Endothelial cell of umbilical vein (primary cell): ENCODE measurements at regions not wholly inside any gene's neighbourhood (a gene's known extent, or its start where the extent isn't known, plus 50 kb on each side); places are given as distances from the start of the nearest gene placed in this dataset.

Source experiments
- BruUV-seq: library from RNA; stranded (reverse); fragments of 400-500 nt; replicated peaks from 2 replicates; lab custom pipeline; 2021; lab: Mats Ljungman, UMichigan
- CTCF ChIA-PET: fragments of 300-600, 350-600 bp; sonication (Branson Sonifier 250); formaldehyde crosslinking; loops from one replicate; lab custom pipeline; 2021; ENCODE audit warnings: antibody characterized with exemption, inconsistent platforms; lab: Charles Lee
- POLR2A ChIA-PET: fragments of 300-600, 350-600 bp; sonication (Branson Sonifier 250); formaldehyde crosslinking; loops from one replicate; lab custom pipeline; 2021; ENCODE audit warnings: antibody characterized with exemption, inconsistent platforms; lab: Charles Lee
- DNase-seq: peaks from one replicate; pipeline ENCODE4 v3.0.0-alpha.2; 2011; ENCODE audit warnings: low read depth, low spot score
- FAIRE-seq: peaks from 2 replicates; lab custom pipeline; 2011; peaks lifted over from hg19 to GRCh38; lab: Jason Lieb, UNC
- H2AFZ ChIP-seq: 2 replicates; pipeline ENCODE4 v1.6.0; 2012; ENCODE audit warnings: low read depth, low read length, control low read depth, inconsistent platforms
- H3K27ac ChIP-seq: 2 replicates; pipeline ENCODE4 v1.5.1; 2011; ENCODE audit warnings: low read depth, mild to moderate bottlenecking, control low read depth, low read length, moderate library complexity; ENCODE audit not compliant: insufficient read depth
- H3K27me3 ChIP-seq, 2 experiments: 2 replicates each; pipeline versions ENCODE4 v1.6.0 to v1.6.1; 2011; ENCODE audit warnings: low read length in 2 of 2, mixed read lengths in 1 of 2; ENCODE audit not compliant: control insufficient read depth in 2 of 2, insufficient read depth in 2 of 2
- H3K36me3 ChIP-seq, 2 experiments: 2 replicates in 1 of 2; 3 replicates in 1 of 2; pipeline ENCODE4 v1.5.1; 2011; ENCODE audit warnings: low read length in 2 of 2, mild to moderate bottlenecking in 1 of 2, moderate library complexity in 1 of 2; ENCODE audit not compliant: control insufficient read depth in 2 of 2, insufficient read depth in 2 of 2; ENCODE audit errors: extremely low read depth in 1 of 2
- H3K4me1 ChIP-seq: 3 replicates; pipeline ENCODE4 v1.5.1; 2011; ENCODE audit warnings: mild to moderate bottlenecking, low read length; ENCODE audit not compliant: control insufficient read depth, insufficient read depth; ENCODE audit errors: extremely low read depth
- H3K4me2 ChIP-seq: 2 replicates; pipeline ENCODE4 v1.6.1; 2011; ENCODE audit warnings: low read length, control low read depth, mixed read lengths; ENCODE audit not compliant: insufficient read depth
- H3K4me3 ChIP-seq, 3 experiments: fragments of 200-600 bp in 1 of 3; sonication (generic), shearing (Covaris generic) in 1 of 3; replicated peaks in 1 of 3; 2 replicates each; pipeline ENCODE4 v1.5.1; 2011 to 2016; ENCODE audit warnings: control low read depth in 3 of 3, low read length in 3 of 3, mild to moderate bottlenecking in 2 of 3, inconsistent platforms in 1 of 3, low read depth in 1 of 3, moderate library complexity in 1 of 3; ENCODE audit not compliant: insufficient read depth in 1 of 3
- H3K79me2 ChIP-seq: 2 replicates; pipeline ENCODE4 v1.6.0; 2012; ENCODE audit warnings: low read length, inconsistent platforms; ENCODE audit not compliant: control insufficient read depth, insufficient read depth
- H3K9ac ChIP-seq: replicated peaks from 2 replicates; pipeline ENCODE3; 2011; ENCODE audit warnings: low read length, control low read depth; ENCODE audit not compliant: insufficient read depth; ENCODE audit errors: extremely low read depth
- H3K9me1 ChIP-seq: replicated peaks from 3 replicates; pipeline ENCODE4 v1.6.0; 2011; ENCODE audit warnings: mild to moderate bottlenecking, low read length; ENCODE audit not compliant: control insufficient read depth, insufficient read depth; ENCODE audit errors: extremely low read depth
- H3K9me3 ChIP-seq: replicated peaks from 2 replicates; pipeline ENCODE4 v1.5.1; 2012; ENCODE audit warnings: low read length, inconsistent platforms; ENCODE audit not compliant: control insufficient read depth, insufficient read depth
- H4K20me1 ChIP-seq: replicated peaks from 2 replicates; pipeline ENCODE3; 2011; ENCODE audit warnings: mild to moderate bottlenecking, low read length; ENCODE audit not compliant: control insufficient read depth, insufficient read depth; ENCODE audit errors: extremely low read depth
- EZH2 ChIP-seq: IDR thresholded peaks from 2 replicates; pipeline ENCODE4 v1.6.1; 2012; ENCODE audit warnings: borderline replicate concordance, low read depth, mild to moderate bottlenecking, moderate library complexity, low read length, inconsistent platforms; ENCODE audit not compliant: severe bottlenecking
- FOS ChIP-seq: IDR thresholded peaks from 2 replicates; pipeline ENCODE4 v1.6.1; 2011; ENCODE audit warnings: mild to moderate bottlenecking, low read length, moderate library complexity, borderline replicate concordance; ENCODE audit not compliant: insufficient read depth
- GATA2 ChIP-seq: IDR thresholded peaks from 2 replicates; pipeline ENCODE4 v1.7.0; 2011; ENCODE audit warnings: low read depth, mild to moderate bottlenecking, moderate library complexity, mixed read lengths, low read length; ENCODE audit not compliant: insufficient read length, insufficient read depth
- JUN ChIP-seq: IDR thresholded peaks from 2 replicates; pipeline ENCODE4 v1.6.1; 2011; ENCODE audit warnings: borderline replicate concordance, low read depth; ENCODE audit not compliant: insufficient read length, insufficient read depth
- MYC ChIP-seq: IDR thresholded peaks from one replicate; pipeline ENCODE4 v1.6.1; 2011; ENCODE audit warnings: mild to moderate bottlenecking, low read depth, low read length
- POLR2A ChIP-seq: IDR thresholded peaks from 2 replicates; pipeline ENCODE4 v1.6.1; 2012; ENCODE audit warnings: low read depth, mild to moderate bottlenecking, control low read depth, low read length
- POLR2AphosphoS5 ChIP-seq: IDR thresholded peaks from 2 replicates; pipeline ENCODE4 v1.6.1; 2012; ENCODE audit warnings: low read depth, mild to moderate bottlenecking, control low read depth, low read length, moderate library complexity; ENCODE audit not compliant: insufficient read depth
- dilution Hi-C: fragments of 300-500 bp; cut with MboI; formaldehyde crosslinking; loops from one replicate; pipeline ENCODE4 v1.15.0; 2019; ENCODE audit warnings: low sequenced_read_pairs; ENCODE audit not compliant: extremely low pct_ligation_motif_present
- intact Hi-C: fragments of 100-400 bp; cut with micrococcal nuclease; formaldehyde crosslinking; loops from one replicate; pipeline ENCODE4 v1.10.0; 2022
- TF ChIP-seq, protein P1 (sequence below): IDR thresholded peaks from 2 replicates; pipeline ENCODE4 v1.6.1; 2011; ENCODE audit not compliant: insufficient read depth, insufficient read length
- TF ChIP-seq, protein P2 (sequence below), 2 donors: IDR thresholded peaks; 1 replicate in 1 of 2; 2 replicates in 1 of 2; pipeline ENCODE4 v1.5.1; 2011; ENCODE audit warnings: low read length in 2 of 2, mild to moderate bottlenecking in 2 of 2, moderate library complexity in 2 of 2, control low read depth in 1 of 2, inconsistent platforms in 1 of 2, low read depth in 1 of 2; ENCODE audit not compliant: insufficient read depth in 1 of 2; ENCODE audit errors: extremely low read depth in 1 of 2

DNA sequence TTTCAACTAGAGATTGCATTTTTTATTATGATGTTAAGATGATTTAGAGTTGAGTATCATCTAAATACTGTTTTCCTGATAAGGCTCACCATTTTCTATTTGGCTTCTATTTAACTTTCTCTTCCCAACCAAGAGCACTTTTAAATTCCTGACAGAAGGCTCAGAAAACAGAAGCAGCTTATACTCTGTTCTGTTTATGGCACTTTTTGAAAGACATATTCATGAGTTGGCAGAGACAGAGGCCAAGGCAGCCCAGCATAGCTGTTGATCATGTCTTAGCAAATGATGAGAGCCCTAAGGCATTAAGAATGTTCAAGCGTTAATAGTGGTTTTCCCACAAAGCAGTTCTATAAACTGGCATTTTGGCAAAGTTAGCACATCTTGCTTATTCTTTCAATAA is 330.3 kb downstream of the TRAM1L1 start:
- CTCF ChIA-PET: no interaction called here

More for the DNA sequence above, 330.3 kb downstream of the TRAM1L1 start:
- no peak overlapping the region for H3K27ac ChIP-seq
- no peaks in the 10 kb centered on the region for H3K36me3 ChIP-seq
- FAIRE-seq: no peak
- BruUV-seq: no TSS peak
- no peak overlapping the region for H3K4me3 ChIP-seq
- intact Hi-C loops: no loop called here
- H3K4me2 ChIP-seq: no peak overlapping the region
- no peak overlapping the region for H2AFZ ChIP-seq
- H3K9me3 ChIP-seq: no peaks in the 10 kb centered on the region
- H3K79me2 ChIP-seq: no peaks in the 10 kb centered on the region
- H3K27me3 ChIP-seq: no peaks in the 10 kb centered on the region
- POLR2A ChIA-PET: no interaction called here
- no peaks in the 10 kb centered on the region for H4K20me1 ChIP-seq
- H3K4me1 ChIP-seq: no peaks in the 10 kb centered on the region
- H3K9me1 ChIP-seq: no peaks in the 10 kb centered on the region
- dilution Hi-C loops: no loop called here
- DNase-seq: no peak
- H3K9ac ChIP-seq: no peak overlapping the region
- TF ChIP-seq POLR2A (no peak), EZH2 (no peak), FOS (no peak), POLR2AphosphoS5 (no peak), JUN (no peak), MYC (no peak), GATA2 (no peak)
- TF ChIP-seq, protein P1, sequence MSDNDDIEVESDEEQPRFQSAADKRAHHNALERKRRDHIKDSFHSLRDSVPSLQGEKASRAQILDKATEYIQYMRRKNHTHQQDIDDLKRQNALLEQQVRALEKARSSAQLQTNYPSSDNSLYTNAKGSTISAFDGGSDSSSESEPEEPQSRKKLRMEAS: no peak
- TF ChIP-seq, protein P2, sequence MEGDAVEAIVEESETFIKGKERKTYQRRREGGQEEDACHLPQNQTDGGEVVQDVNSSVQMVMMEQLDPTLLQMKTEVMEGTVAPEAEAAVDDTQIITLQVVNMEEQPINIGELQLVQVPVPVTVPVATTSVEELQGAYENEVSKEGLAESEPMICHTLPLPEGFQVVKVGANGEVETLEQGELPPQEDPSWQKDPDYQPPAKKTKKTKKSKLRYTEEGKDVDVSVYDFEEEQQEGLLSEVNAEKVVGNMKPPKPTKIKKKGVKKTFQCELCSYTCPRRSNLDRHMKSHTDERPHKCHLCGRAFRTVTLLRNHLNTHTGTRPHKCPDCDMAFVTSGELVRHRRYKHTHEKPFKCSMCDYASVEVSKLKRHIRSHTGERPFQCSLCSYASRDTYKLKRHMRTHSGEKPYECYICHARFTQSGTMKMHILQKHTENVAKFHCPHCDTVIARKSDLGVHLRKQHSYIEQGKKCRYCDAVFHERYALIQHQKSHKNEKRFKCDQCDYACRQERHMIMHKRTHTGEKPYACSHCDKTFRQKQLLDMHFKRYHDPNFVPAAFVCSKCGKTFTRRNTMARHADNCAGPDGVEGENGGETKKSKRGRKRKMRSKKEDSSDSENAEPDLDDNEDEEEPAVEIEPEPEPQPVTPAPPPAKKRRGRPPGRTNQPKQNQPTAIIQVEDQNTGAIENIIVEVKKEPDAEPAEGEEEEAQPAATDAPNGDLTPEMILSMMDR (IDR thresholded peaks at IDR 0.05; ENCODE audit: extremely low read depth in 1 of 2, insufficient read depth in 1 of 2, low read depth in 1 of 2, low read length in 2 of 2): no peak
